ENCODE measurements at regions not wholly inside any gene's neighbourhood (a gene's known extent, or its start where the extent isn't known, plus 50 kb on each side); places are given as distances from the start of the nearest gene placed in this dataset.

- TF ChIP-seq CTCF (IDR thresholded peaks at IDR 0.05), result no peak
- TF ChIP-seq POLR2AphosphoS5 (IDR thresholded peaks at IDR 0.05), result no peak
- TF ChIP-seq POLR2A (IDR thresholded peaks at IDR 0.05), result no peak
Measured at GRCh38 chr3:163914567-163914966, 1163.7 kb downstream of the SI start.

Measured in gastroesophageal sphincter (tissue), 3 donors.